HG03039 (cell line): ENCODE measurements at regions not wholly inside any gene's neighbourhood (a gene's known extent, or its start where the extent isn't known, plus 50 kb on each side); places are given as distances from the start of the nearest gene placed in this dataset.

Experiments
- ATAC-seq: cut with Tn5 transposase; IDR thresholded peaks from one replicate; pipeline ENCODE4 v1.9.1; 2021; ENCODE audit warnings: mild to moderate bottlenecking, moderate library complexity; ENCODE audit not compliant: unreplicated experiment

GRCh38 chr2:18427762-18428161 lies 132.7 kb downstream of the RDH14 start:
- ATAC-seq, result no peak

GRCh38 chr2:18426174-18426573 lies 134.3 kb downstream of the RDH14 start:
- no peak for ATAC-seq

GRCh38 chr2:18425210-18425703 lies 135.2 kb downstream of the RDH14 start:
- no peak for ATAC-seq

- ATAC-seq, result no peak
Measured at GRCh38 chr2:18423636-18424035, 136.8 kb downstream of the RDH14 start.

- ATAC-seq, result no peak
Measured at GRCh38 chr2:18422432-18423165, 137.9 kb downstream of the RDH14 start.

- ATAC-seq, result no peak
Measured at GRCh38 chr2:18413676-18414396, 146.6 kb downstream of the RDH14 start.

- no peak for ATAC-seq
Measured at GRCh38 chr2:18412980-18413675, 147.3 kb downstream of the RDH14 start.

GRCh38 chr2:18411626-18412025 lies 148.8 kb downstream of the RDH14 start:
- ATAC-seq, result no peak

- no peak for ATAC-seq
Measured at GRCh38 chr2:18410543-18410942, 149.9 kb downstream of the RDH14 start.

- ATAC-seq, result no peak
Measured at GRCh38 chr2:18408638-18409037, 151.8 kb downstream of the RDH14 start.

- ATAC-seq, result no peak
Measured at GRCh38 chr2:18406219-18406618, 154.2 kb downstream of the RDH14 start.

- no peak for ATAC-seq
Measured at GRCh38 chr2:18404708-18405107, 155.7 kb downstream of the RDH14 start.

GRCh38 chr2:18403921-18404522 lies 156.4 kb downstream of the RDH14 start:
- no peak for ATAC-seq

GRCh38 chr2:18402831-18403230 lies 157.6 kb downstream of the RDH14 start:
- no peak for ATAC-seq

- no peak for ATAC-seq
Measured at GRCh38 chr2:18401471-18401870, 159.0 kb downstream of the RDH14 start.

- no peak for ATAC-seq
Measured at GRCh38 chr2:18399601-18400000, 160.9 kb downstream of the RDH14 start.

GRCh38 chr2:18398833-18399232 lies 161.6 kb downstream of the RDH14 start:
- ATAC-seq, result no peak

- ATAC-seq, result no peak
Measured at GRCh38 chr2:18396329-18397010, 164.0 kb downstream of the RDH14 start.

- no peak for ATAC-seq
Measured at GRCh38 chr2:18395555-18395954, 164.9 kb downstream of the RDH14 start.

GRCh38 chr2:18387441-18388206 lies 172.8 kb downstream of the RDH14 start:
- ATAC-seq, result peak; percentile 91
